ENCODE measurements at regions not wholly inside any gene's neighbourhood (a gene's known extent, or its start where the extent isn't known, plus 50 kb on each side); places are given as distances from the start of the nearest gene placed in this dataset.

- ATAC-seq = no peak
- Mint-ChIP-seq H3K27ac (no peak overlapping the region), H3K27me3 (no peaks in the 10 kb centered on the region), H3K9me3 (peaks cover 4% of the 10 kb centered on the region), H3K36me3 (no peaks in the 10 kb centered on the region), H3K4me3 (no peak overlapping the region), H3K4me1 (no peaks in the 10 kb centered on the region)
These were observed 128.9 kb upstream of the LEF1 start for GRCh38 chr4:108297605-108298004.

DNA sequence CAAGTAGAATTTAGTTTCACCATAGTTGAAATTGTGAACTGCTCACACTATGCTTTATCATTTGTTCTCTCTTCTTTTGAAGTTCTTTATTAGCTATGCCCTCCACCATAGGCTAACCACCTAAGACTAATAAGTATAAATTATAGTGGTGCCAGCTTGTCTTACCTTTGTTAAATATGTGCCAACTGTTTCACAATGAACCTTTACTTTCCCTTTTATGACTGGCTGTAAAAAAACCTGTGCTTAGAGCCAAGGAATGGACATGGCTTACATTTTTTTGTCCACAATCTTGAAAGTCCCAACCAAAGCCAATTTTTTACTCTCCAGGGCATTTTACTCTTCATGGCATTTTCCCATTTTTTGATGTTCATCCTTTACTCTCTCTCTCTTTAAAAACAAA, 123.5 kb upstream of the LEF1 start:
- no peaks in the 10 kb centered on the region for H3K36me3 Mint-ChIP-seq
- H3K27me3 Mint-ChIP-seq = no peaks in the 10 kb centered on the region
- H3K9me3 Mint-ChIP-seq = no peaks in the 10 kb centered on the region
- H3K27ac Mint-ChIP-seq = no peak overlapping the region
- no peak for ATAC-seq
- no peak overlapping the region for H3K4me3 Mint-ChIP-seq
- H3K4me1 Mint-ChIP-seq = no peaks in the 10 kb centered on the region

- Mint-ChIP-seq H3K4me1 (no peaks in the 10 kb centered on the region), H3K36me3 (no peaks in the 10 kb centered on the region), H3K27ac (no peak overlapping the region), H3K27me3 (no peaks in the 10 kb centered on the region), H3K4me3 (no peak overlapping the region), H3K9me3 (no peaks in the 10 kb centered on the region)
- no peak for ATAC-seq
These were observed 122.4 kb upstream of the LEF1 start for GRCh38 chr4:108291137-108291536.

- no peaks in the 10 kb centered on the region for H3K9me3 Mint-ChIP-seq
- H3K4me1 Mint-ChIP-seq = no peaks in the 10 kb centered on the region
- H3K27ac Mint-ChIP-seq = no peak overlapping the region
- no peak overlapping the region for H3K4me3 Mint-ChIP-seq
- no peaks in the 10 kb centered on the region for H3K27me3 Mint-ChIP-seq
- no peaks in the 10 kb centered on the region for H3K36me3 Mint-ChIP-seq
- no peak for ATAC-seq
These were observed 119.2 kb upstream of the LEF1 start for GRCh38 chr4:108287834-108288413.

- H3K9me3 Mint-ChIP-seq = no peaks in the 10 kb centered on the region
- peaks cover 8% of the 10 kb centered on the region for H3K27me3 Mint-ChIP-seq
- no peak for ATAC-seq
- H3K4me1 Mint-ChIP-seq = no peaks in the 10 kb centered on the region
- no peak overlapping the region for H3K4me3 Mint-ChIP-seq
- no peak overlapping the region for H3K27ac Mint-ChIP-seq
- no peaks in the 10 kb centered on the region for H3K36me3 Mint-ChIP-seq
These were observed 111.3 kb upstream of the LEF1 start for GRCh38 chr4:108280072-108280471.

GRCh38 chr4:108276690-108277089, 108.0 kb upstream of the LEF1 start:
- no peak for ATAC-seq
- H3K9me3 Mint-ChIP-seq = no peaks in the 10 kb centered on the region
- no peaks in the 10 kb centered on the region for H3K36me3 Mint-ChIP-seq
- H3K4me1 Mint-ChIP-seq = no peaks in the 10 kb centered on the region
- H3K4me3 Mint-ChIP-seq = no peak overlapping the region
- no peak overlapping the region for H3K27ac Mint-ChIP-seq
- H3K27me3 Mint-ChIP-seq = peaks cover 8% of the 10 kb centered on the region

- Mint-ChIP-seq H3K27me3 (peaks cover 3% of the 10 kb centered on the region), H3K9me3 (no peaks in the 10 kb centered on the region), H3K27ac (no peak overlapping the region), H3K4me3 (no peak overlapping the region), H3K36me3 (no peaks in the 10 kb centered on the region), H3K4me1 (no peaks in the 10 kb centered on the region)
- ATAC-seq = no peak
These were observed 104.3 kb upstream of the LEF1 start for GRCh38 chr4:108272986-108273385.

GRCh38 chr4:108272561-108272960, 103.8 kb upstream of the LEF1 start:
- no peak for ATAC-seq
- Mint-ChIP-seq H3K9me3 (no peaks in the 10 kb centered on the region), H3K4me3 (no peak overlapping the region), H3K27me3 (no peaks in the 10 kb centered on the region), H3K27ac (no peak overlapping the region), H3K36me3 (no peaks in the 10 kb centered on the region), H3K4me1 (no peaks in the 10 kb centered on the region)

DNA sequence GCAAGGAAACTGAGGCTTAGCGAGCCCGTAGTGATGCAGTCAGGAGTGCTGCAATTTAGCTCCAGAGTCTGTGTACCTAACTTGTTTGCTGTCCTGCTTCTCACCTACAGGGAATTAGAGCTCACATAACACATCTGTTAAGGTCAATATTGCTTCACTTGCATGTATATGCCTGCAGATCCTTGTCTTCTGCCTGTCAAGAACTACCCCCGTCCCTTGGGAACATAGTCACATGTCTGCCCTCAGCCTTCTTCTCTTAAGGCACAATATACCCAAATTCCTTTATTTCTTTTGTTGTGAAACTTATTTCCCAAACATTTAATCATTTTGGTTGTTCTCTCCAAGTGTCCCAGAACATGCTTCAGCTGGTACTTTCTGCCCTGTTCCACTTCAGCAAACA, 103.3 kb upstream of the LEF1 start:
- Mint-ChIP-seq H3K36me3 (no peaks in the 10 kb centered on the region), H3K9me3 (no peaks in the 10 kb centered on the region), H3K4me3 (no peak overlapping the region), H3K27me3 (no peaks in the 10 kb centered on the region), H3K4me1 (no peaks in the 10 kb centered on the region), H3K27ac (no peak overlapping the region)
- ATAC-seq = no peak

DNA sequence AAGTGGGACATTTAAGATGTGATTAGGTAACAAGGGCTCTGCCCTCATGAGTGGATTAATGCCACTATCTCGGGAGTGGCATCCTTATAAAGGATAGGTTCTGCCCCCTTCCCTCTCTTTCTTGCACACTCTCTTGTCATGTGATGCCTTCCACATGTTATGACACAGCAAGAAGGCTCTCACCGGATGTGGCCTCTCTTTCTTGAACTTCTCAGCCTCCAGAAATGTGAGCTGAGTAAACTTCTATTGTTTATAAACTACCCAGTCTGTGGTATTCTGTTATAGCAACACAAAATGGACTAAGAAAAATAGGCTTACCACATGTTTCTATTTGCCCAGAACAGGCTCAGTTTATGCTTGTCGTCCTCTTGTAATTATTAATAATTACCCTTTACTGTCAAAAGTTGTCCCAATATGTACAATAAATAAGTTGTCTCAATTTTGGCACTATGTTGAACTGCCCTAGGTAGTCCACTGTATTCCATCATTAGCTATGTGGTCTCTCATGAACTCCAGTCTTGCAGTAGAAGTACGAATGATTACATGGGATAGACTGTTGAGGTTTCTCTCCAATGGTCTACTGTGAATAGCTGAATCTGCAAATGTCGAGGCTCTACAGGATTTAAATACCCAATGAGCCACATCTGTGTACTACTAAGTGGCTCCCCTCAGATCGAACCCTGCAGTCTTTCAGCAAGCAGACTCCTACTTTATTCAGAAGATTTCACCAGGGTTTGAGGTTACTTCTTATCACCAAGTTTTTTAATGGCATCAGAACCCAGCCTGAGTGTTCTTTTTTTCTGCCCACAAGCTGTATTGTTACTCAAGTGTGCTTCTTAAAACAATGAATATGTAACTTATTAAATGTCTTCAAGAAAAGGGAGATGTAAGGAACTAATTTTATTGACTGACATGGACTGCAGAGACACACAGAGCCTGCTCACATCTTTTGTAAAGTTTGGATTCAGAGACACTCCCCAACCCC, 102.0 kb upstream of the LEF1 start:
- ATAC-seq = no peak
- H3K9me3 Mint-ChIP-seq = peaks cover under 1% of the 10 kb centered on the region

DNA sequence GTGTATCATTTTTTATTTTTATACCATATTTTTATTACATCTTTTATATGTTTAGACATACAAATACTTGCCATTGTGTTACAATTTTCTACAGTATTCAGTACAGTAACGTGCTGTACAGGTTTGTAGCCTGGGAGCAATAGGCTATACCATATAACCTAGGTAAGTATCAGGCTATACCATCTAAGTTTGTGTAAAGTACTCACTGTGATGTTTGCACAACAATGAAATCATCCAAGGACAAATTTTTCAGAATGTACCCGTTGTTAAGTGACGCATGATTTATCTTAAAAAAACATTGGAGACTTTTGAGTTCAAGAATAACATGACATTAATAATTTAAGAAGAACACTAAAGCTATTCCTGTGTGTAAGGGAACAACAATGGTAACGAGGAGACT, 96.0 kb upstream of the LEF1 start:
- H3K27me3 Mint-ChIP-seq = no peaks in the 10 kb centered on the region
- H3K9me3 Mint-ChIP-seq = peaks cover 2% of the 10 kb centered on the region
- H3K27ac Mint-ChIP-seq = no peak overlapping the region
- no peak for ATAC-seq
- H3K4me3 Mint-ChIP-seq = no peak overlapping the region
- no peaks in the 10 kb centered on the region for H3K4me1 Mint-ChIP-seq
- H3K36me3 Mint-ChIP-seq = no peaks in the 10 kb centered on the region

More for the DNA sequence above, 102.0 kb upstream of the LEF1 start:
- H3K27ac Mint-ChIP-seq = no peak overlapping the region
- H3K4me3 Mint-ChIP-seq = no peak overlapping the region
- H3K4me1 Mint-ChIP-seq = no peaks in the 10 kb centered on the region
- H3K27me3 Mint-ChIP-seq = no peaks in the 10 kb centered on the region
- H3K36me3 Mint-ChIP-seq = no peaks in the 10 kb centered on the region

- Mint-ChIP-seq H3K27ac (no peak overlapping the region), H3K36me3 (no peaks in the 10 kb centered on the region), H3K9me3 (peaks cover 2% of the 10 kb centered on the region), H3K27me3 (no peaks in the 10 kb centered on the region), H3K4me1 (no peaks in the 10 kb centered on the region), H3K4me3 (no peak overlapping the region)
- no peak for ATAC-seq
These were observed 94.3 kb upstream of the LEF1 start for GRCh38 chr4:108263057-108263456.

DNA sequence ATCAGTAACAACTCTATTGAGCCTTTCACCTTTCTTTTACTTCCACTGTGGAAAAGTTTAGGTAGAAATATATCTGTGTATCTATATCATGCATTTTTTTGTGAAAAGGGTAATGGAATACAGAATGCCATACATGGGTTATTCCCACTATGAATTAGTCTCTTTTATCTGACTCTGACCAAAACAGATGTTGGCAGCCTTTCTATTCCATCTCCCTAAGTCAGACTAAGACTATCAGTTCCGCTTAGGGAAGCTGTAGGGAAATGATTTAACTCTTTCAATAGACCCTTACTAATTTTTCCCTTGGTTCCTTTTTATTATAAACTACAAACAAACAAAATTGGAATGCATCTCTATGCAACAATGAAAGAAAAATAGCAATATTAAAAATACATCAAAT, 92.3 kb upstream of the LEF1 start:
- no peak for ATAC-seq
- Mint-ChIP-seq H3K4me1 (no peaks in the 10 kb centered on the region), H3K27me3 (no peaks in the 10 kb centered on the region), H3K27ac (no peak overlapping the region), H3K9me3 (peaks cover 2% of the 10 kb centered on the region), H3K36me3 (no peaks in the 10 kb centered on the region), H3K4me3 (no peak overlapping the region)

- Mint-ChIP-seq H3K27me3 (no peaks in the 10 kb centered on the region), H3K9me3 (peaks cover 4% of the 10 kb centered on the region), H3K4me1 (no peaks in the 10 kb centered on the region), H3K4me3 (no peak overlapping the region), H3K36me3 (no peaks in the 10 kb centered on the region), H3K27ac (no peak overlapping the region)
- no peak for ATAC-seq
These were observed 87.8 kb upstream of the LEF1 start for GRCh38 chr4:108256538-108256937.

DNA sequence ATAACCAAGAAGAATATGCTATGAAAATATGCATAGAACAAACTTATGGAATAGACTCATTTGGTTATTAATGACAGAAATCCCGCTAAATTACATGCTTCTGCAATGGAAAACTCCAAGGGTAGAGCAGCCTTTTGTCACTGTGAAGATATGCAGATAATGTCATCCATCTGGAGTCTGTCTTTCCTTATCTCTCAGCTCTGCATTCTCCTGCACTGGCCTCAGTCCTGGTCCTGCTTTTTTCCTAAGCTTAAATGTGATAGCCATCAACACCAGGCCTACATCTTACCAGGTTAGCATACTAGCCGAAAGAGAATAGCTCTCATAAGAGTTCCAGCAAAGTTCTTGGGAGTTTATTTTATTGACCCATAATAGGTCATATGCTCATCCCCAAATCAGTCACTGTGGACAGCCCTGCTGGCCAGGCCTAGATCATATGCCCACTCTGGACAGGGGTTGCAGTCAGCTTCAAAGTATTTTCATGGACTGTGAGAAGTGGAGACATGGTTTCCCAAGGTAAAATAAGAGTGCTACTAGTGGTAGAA, 86.5 kb upstream of the LEF1 start:
- Mint-ChIP-seq H3K27me3 (no peaks in the 10 kb centered on the region), H3K36me3 (no peaks in the 10 kb centered on the region), H3K4me3 (no peak overlapping the region), H3K4me1 (no peaks in the 10 kb centered on the region), H3K9me3 (peaks cover 4% of the 10 kb centered on the region), H3K27ac (no peak overlapping the region)
- no peak for ATAC-seq

- no peak overlapping the region for H3K4me3 Mint-ChIP-seq
- no peaks in the 10 kb centered on the region for H3K27me3 Mint-ChIP-seq
- peaks cover 17% of the 10 kb centered on the region for H3K9me3 Mint-ChIP-seq
- H3K36me3 Mint-ChIP-seq = no peaks in the 10 kb centered on the region
- H3K27ac Mint-ChIP-seq = no peak overlapping the region
- no peak for ATAC-seq
- H3K4me1 Mint-ChIP-seq = no peaks in the 10 kb centered on the region
These were observed 80.7 kb upstream of the LEF1 start for GRCh38 chr4:108249397-108249796.

Data from stimulated activated memory B cell treated with anti-CD40 and anti-IgM and Interleukin-4, amounts not matched to agents 10 μg/mL and 1 μg/mL and 100 μg/mL, for 72 hours (primary cell).